H1 (cell line): ENCODE measurements at regions not wholly inside any gene's neighbourhood (a gene's known extent, or its start where the extent isn't known, plus 50 kb on each side); places are given as distances from the start of the nearest gene placed in this dataset.
A peak's percentile ranks its signal among the peaks of the same experiment; 100 is the strongest.

Experiments used
- CTCF ChIA-PET: fragments of 300-600 bp; sonication (Branson Sonifier 250); formaldehyde crosslinking; loops from one replicate; lab custom pipeline; 2021; ENCODE audit not compliant: partially characterized antibody; lab: Charles Lee
- POLR2A ChIA-PET: fragments of 300-600 bp; sonication (Branson Sonifier 250); formaldehyde crosslinking; loops from one replicate; lab custom pipeline; 2021; ENCODE audit warnings: inconsistent platforms; ENCODE audit not compliant: partially characterized antibody; lab: Charles Lee
- DNase-seq, 2 experiments: peaks; one replicate each; pipeline versions ENCODE4 v3.0.0 to v3.0.0-alpha.2; 2010 to 2022; ENCODE audit warnings: low spot score in 2 of 2, low read depth in 1 of 2, mixed read lengths in 1 of 2
- FAIRE-seq: peaks from 2 replicates; lab custom pipeline; 2011; peaks lifted over from hg19 to GRCh38; lab: Jason Lieb, UNC
- H2AFZ ChIP-seq: 2 replicates; pipeline ENCODE4 v1.8.1; 2012; ENCODE audit warnings: low read length, inconsistent platforms
- H2AK5ac ChIP-seq: 2 replicates; pipeline ENCODE4 v1.6.1; 2013; ENCODE audit warnings: low read depth, low read length
- H2BK120ac ChIP-seq: replicated peaks from 2 replicates; pipeline ENCODE3; 2013; ENCODE audit warnings: low read depth, low read length, inconsistent platforms
- H2BK12ac ChIP-seq: 2 replicates; pipeline ENCODE4 v1.6.1; 2013; ENCODE audit warnings: low read depth, low read length
- H2BK15ac ChIP-seq: 2 replicates; pipeline ENCODE4 v1.6.1; 2013; ENCODE audit warnings: low read length
- H2BK20ac ChIP-seq: 2 replicates; pipeline ENCODE4 v1.6.1; 2013; ENCODE audit warnings: low read length
- H2BK5ac ChIP-seq: 2 replicates; pipeline ENCODE4 v1.6.1; 2013; ENCODE audit warnings: low read depth, low read length
- H3K14ac ChIP-seq: 2 replicates; pipeline ENCODE4 v1.6.1; 2013; ENCODE audit warnings: inconsistent platforms; ENCODE audit not compliant: insufficient read length
- H3K18ac ChIP-seq: 2 replicates; pipeline ENCODE4 v1.6.1; 2013; ENCODE audit warnings: low read length; ENCODE audit errors: extremely low read depth
- H3K23ac ChIP-seq: 2 replicates; pipeline ENCODE4 v1.6.1; 2013; ENCODE audit warnings: inconsistent platforms; ENCODE audit not compliant: insufficient read length
- H3K23me2 ChIP-seq: 2 replicates; pipeline ENCODE4 v1.6.1; 2013; ENCODE audit warnings: low read depth, low read length
- H3K27ac ChIP-seq: 2 replicates; pipeline ENCODE4 v1.6.1; 2011; ENCODE audit warnings: low read depth, low read length, inconsistent platforms
- H3K27me3 ChIP-seq, 4 experiments: replicated peaks in 1 of 4; 1 replicate in 1 of 4; 2 replicates in 3 of 4; pipeline versions ENCODE4 v1.6.1 to v1.8.1; 2011 to 2013; ENCODE audit warnings: low read length in 3 of 4, mild to moderate bottlenecking in 3 of 4, inconsistent platforms in 2 of 4, mixed read lengths in 2 of 4, moderate library complexity in 1 of 4; ENCODE audit not compliant: control insufficient read depth in 3 of 4, insufficient read depth in 3 of 4; ENCODE audit errors: extremely low read depth in 1 of 4
- H3K36me3 ChIP-seq, 4 experiments: 2 replicates each; pipeline versions ENCODE4 v1.6.1 to v1.8.1; 2011 to 2013; ENCODE audit warnings: mild to moderate bottlenecking in 4 of 4, low read length in 3 of 4, moderate library complexity in 2 of 4, control low read depth in 1 of 4, inconsistent platforms in 1 of 4; ENCODE audit not compliant: insufficient read depth in 4 of 4, control insufficient read depth in 2 of 4
- H3K4ac ChIP-seq: replicated peaks from 2 replicates; pipeline ENCODE3; 2013; ENCODE audit warnings: low read length, low read depth, mixed read lengths, inconsistent platforms; ENCODE audit not compliant: insufficient read length
- H3K4me1 ChIP-seq, 4 experiments: replicated peaks in 1 of 4; 1 replicate in 1 of 4; 2 replicates in 3 of 4; pipeline versions ENCODE4 v1.6.1 to v1.8.1; 2011 to 2013; ENCODE audit warnings: low read length in 3 of 4, inconsistent platforms in 2 of 4, mixed read lengths in 1 of 4; ENCODE audit not compliant: insufficient read depth in 4 of 4, control insufficient read depth in 3 of 4
- H3K4me2 ChIP-seq, 2 experiments: 2 replicates each; pipeline versions ENCODE4 v1.6.1 to v1.8.1; 2011 to 2013; ENCODE audit warnings: low read depth in 2 of 2, low read length in 2 of 2, control low read depth in 1 of 2, inconsistent platforms in 1 of 2, mild to moderate bottlenecking in 1 of 2; ENCODE audit not compliant: insufficient read depth in 1 of 2
- H3K4me3 ChIP-seq, 4 experiments: fragments of 200-600, 300-600 bp in 1 of 4; sonication (generic), shearing (Covaris generic), sonication (Bioruptor Twin) in 1 of 4; 2 replicates each; pipeline versions ENCODE4 v1.5.1 to v1.8.1; 2011 to 2016; ENCODE audit warnings: low read length in 4 of 4, low read depth in 3 of 4, control low read depth in 2 of 4, inconsistent platforms in 2 of 4, mild to moderate bottlenecking in 2 of 4, mixed read lengths in 1 of 4, moderate library complexity in 1 of 4; ENCODE audit not compliant: insufficient read depth in 2 of 4; ENCODE audit errors: extremely low read depth in 1 of 4
- H3K56ac ChIP-seq: replicated peaks from 2 replicates; pipeline ENCODE3; 2013; ENCODE audit warnings: low read depth, mild to moderate bottlenecking, mixed read lengths, low read length, inconsistent platforms; ENCODE audit not compliant: insufficient read length
- H3K79me1 ChIP-seq: 2 replicates; pipeline ENCODE4 v1.6.1; 2013; ENCODE audit warnings: low read depth, low read length, control low read depth
- H3K79me2 ChIP-seq, 2 experiments: 2 replicates each; pipeline versions ENCODE4 v1.6.1 to v1.8.1; 2012 to 2013; ENCODE audit warnings: low read length in 2 of 2, mild to moderate bottlenecking in 2 of 2, inconsistent platforms in 1 of 2; ENCODE audit not compliant: insufficient read depth in 2 of 2, control insufficient read depth in 1 of 2
- H3K9ac ChIP-seq, 4 experiments: replicated peaks in 1 of 4; 1 replicate in 1 of 4; 2 replicates in 3 of 4; pipeline versions ENCODE4 v1.6.1 to v1.8.1; 2011 to 2013; ENCODE audit warnings: low read depth in 3 of 4, low read length in 3 of 4, control low read depth in 2 of 4, mild to moderate bottlenecking in 2 of 4, moderate library complexity in 2 of 4, inconsistent platforms in 1 of 4; ENCODE audit errors: extremely low read depth in 1 of 4
- H3K9me3 ChIP-seq, 2 experiments: 2 replicates each; pipeline versions ENCODE4 v1.6.1 to v1.8.1; 2012 to 2013; ENCODE audit warnings: mild to moderate bottlenecking in 2 of 2, moderate library complexity in 2 of 2, control low read depth in 1 of 2, inconsistent platforms in 1 of 2, low read depth in 1 of 2, low read length in 1 of 2, mixed read lengths in 1 of 2; ENCODE audit not compliant: insufficient read depth in 2 of 2
- H4K20me1 ChIP-seq, 2 experiments: replicated peaks in 1 of 2; 2 replicates each; pipeline versions ENCODE3 to v1.8.1; 2011 to 2013; ENCODE audit warnings: inconsistent platforms in 2 of 2, low read length in 2 of 2, mild to moderate bottlenecking in 1 of 2; ENCODE audit not compliant: insufficient read depth in 2 of 2, control insufficient read depth in 1 of 2
- H4K5ac ChIP-seq: 2 replicates; pipeline ENCODE4 v1.6.1; 2013; ENCODE audit warnings: low read length, low read depth, mixed read lengths, inconsistent platforms; ENCODE audit not compliant: insufficient read length
- H4K8ac ChIP-seq: 2 replicates; pipeline ENCODE4 v1.8.0; 2013; ENCODE audit warnings: mild to moderate bottlenecking, moderate library complexity, low read length, inconsistent platforms; ENCODE audit not compliant: insufficient read depth; ENCODE audit errors: extremely low read depth
- H4K91ac ChIP-seq: replicated peaks from 2 replicates; pipeline ENCODE3; 2013; ENCODE audit warnings: low read length, mixed read lengths, inconsistent platforms; ENCODE audit not compliant: insufficient read length
- CTBP2 ChIP-seq: IDR thresholded peaks from 2 replicates; pipeline ENCODE4 v1.7.0; 2011; ENCODE audit warnings: borderline replicate concordance, mild to moderate bottlenecking, moderate library complexity, mixed read lengths, low read length; ENCODE audit not compliant: insufficient read depth, insufficient read length
- JUN ChIP-seq: IDR thresholded peaks from 2 replicates; pipeline ENCODE4 v1.6.1; 2011; ENCODE audit warnings: low read depth, mild to moderate bottlenecking, improper control_type of control experiment, low read length
- NRF1 ChIP-seq: IDR thresholded peaks from 2 replicates; pipeline ENCODE4 v1.6.1; 2011; ENCODE audit warnings: mild to moderate bottlenecking, low read depth, low read length, improper control_type of control experiment
- POLR2A ChIP-seq, 2 experiments: IDR thresholded peaks; 1 replicate in 1 of 2; 2 replicates in 1 of 2; pipeline ENCODE4 v1.6.1; 2011; ENCODE audit warnings: low read depth in 2 of 2, low read length in 2 of 2, mild to moderate bottlenecking in 2 of 2; ENCODE audit errors: control extremely low read depth in 1 of 2
- RAD21 ChIP-seq, 2 experiments: IDR thresholded peaks in 1 of 2; conservative IDR thresholded peaks in 1 of 2; 2 replicates each; pipeline ENCODE4 v1.6.1; 2011; ENCODE audit warnings: low read depth in 2 of 2, low read length in 2 of 2, improper control_type of control experiment in 1 of 2, inconsistent platforms in 1 of 2, mild to moderate bottlenecking in 1 of 2, moderate library complexity in 1 of 2
- TAF1 ChIP-seq: IDR thresholded peaks from 2 replicates; pipeline ENCODE4 v1.6.1; 2011; ENCODE audit warnings: mild to moderate bottlenecking, low read depth, low read length
- USF2 ChIP-seq: IDR thresholded peaks from 2 replicates; pipeline ENCODE4 v1.6.1; 2011; ENCODE audit warnings: low read length, improper control_type of control experiment
- WGBS, 2 experiments: shearing (Covaris generic) in 1 of 2; methylation state at CpG; one replicate each; pipeline versions ENCODE4 v1.1.6 to v1.1.7; 2013 to 2015; ENCODE audit warnings: low lambda C conversion rate in 2 of 2, mixed read lengths in 2 of 2, inconsistent platforms in 1 of 2, low coverage in 1 of 2, missing lambda C conversion rate in 1 of 2; ENCODE audit not compliant: insufficient replicate concordance in 2 of 2, insufficient coverage in 1 of 2, insufficient read length in 1 of 2; ENCODE audit errors: extremely low coverage in 1 of 2, missing lambda C conversion rate in 1 of 2; 5-methylcytosine and 5-hydroxymethylcytosine counted together

GRCh38 chr15:69657626-69658025 lies 205.0 kb downstream of the RPLP1 start:
- H3K9ac ChIP-seq = no peak overlapping the region
- no peaks in the 10 kb centered on the region for H3K79me2 ChIP-seq
- FAIRE-seq = no peak
- no peaks in the 10 kb centered on the region for H3K27me3 ChIP-seq
- no peak overlapping the region for H2BK120ac ChIP-seq
- H3K18ac ChIP-seq = no peak overlapping the region
- H4K20me1 ChIP-seq = no peaks in the 10 kb centered on the region
- WGBS, 2 experiments = 85% methylated on average over 6 of the region's 6 CpGs; no CpG with 5 or more reads in 1 of the 2 experiments
- H3K27ac ChIP-seq = no peak overlapping the region
- no peak overlapping the region for H4K5ac ChIP-seq
- H3K36me3 ChIP-seq = no peaks in the 10 kb centered on the region
- no peak overlapping the region for H2AFZ ChIP-seq
- H3K4me2 ChIP-seq = no peak overlapping the region
- H2BK20ac ChIP-seq = no peak overlapping the region
- no peaks in the 10 kb centered on the region for H3K9me3 ChIP-seq
- H3K23ac ChIP-seq = no peak overlapping the region
- H2BK15ac ChIP-seq = no peak overlapping the region
- POLR2A ChIA-PET = interaction anchor here (0.9 kb wide), 1 partner anchor 9 kb away, joined by 4 read pairs; no protein-coding TSS in a partner anchor
- H4K91ac ChIP-seq = no peak overlapping the region
- no peak overlapping the region for H3K14ac ChIP-seq
- peak in 1 of 2 experiments; percentile 8 for DNase-seq
- no peak overlapping the region for H2AK5ac ChIP-seq
- no peak overlapping the region for H3K4me3 ChIP-seq
- H2BK5ac ChIP-seq = no peak overlapping the region
- H3K4ac ChIP-seq = no peak overlapping the region
- no peaks in the 10 kb centered on the region for H3K23me2 ChIP-seq
- no peaks in the 10 kb centered on the region for H3K4me1 ChIP-seq
- no peaks in the 10 kb centered on the region for H3K79me1 ChIP-seq
- CTCF ChIA-PET = interaction anchor here (1.4 to 1.5 kb wide), 2 partner anchors 11 to 28 kb away, joined by 3 read pairs; no protein-coding TSS in a partner anchor
- no peak overlapping the region for H4K8ac ChIP-seq
- no peak for TF ChIP-seq POLR2A (IDR thresholded peaks at IDR 0.05; ENCODE audit: control extremely low read depth in 1 of 2, low read depth in 2 of 2, low read length in 2 of 2)
- no peak for TF ChIP-seq NRF1
- no peak for TF ChIP-seq RAD21 (IDR thresholded peaks at IDR 0.05 in 1 of 2, conservative IDR thresholded peaks at IDR 0.05 in 1 of 2; ENCODE audit: low read depth in 2 of 2, low read length in 2 of 2)
- no peak for TF ChIP-seq USF2
- TF ChIP-seq JUN = no peak
- no peak for TF ChIP-seq CTBP2
- TF ChIP-seq TAF1 = no peak
- H3K56ac ChIP-seq = no peak overlapping the region
- no peak overlapping the region for H2BK12ac ChIP-seq
